ENCODE measurements at regions not wholly inside any gene's neighbourhood (a gene's known extent, or its start where the extent isn't known, plus 50 kb on each side); places are given as distances from the start of the nearest gene placed in this dataset.
A peak's percentile ranks its signal among the peaks of the same experiment; 100 is the strongest.
"Not testable (repeated sequence)": the region's sequence is repeated elsewhere in the genome, so short reads cannot be mapped to it uniquely, and the experiment has no call there.

DNA sequence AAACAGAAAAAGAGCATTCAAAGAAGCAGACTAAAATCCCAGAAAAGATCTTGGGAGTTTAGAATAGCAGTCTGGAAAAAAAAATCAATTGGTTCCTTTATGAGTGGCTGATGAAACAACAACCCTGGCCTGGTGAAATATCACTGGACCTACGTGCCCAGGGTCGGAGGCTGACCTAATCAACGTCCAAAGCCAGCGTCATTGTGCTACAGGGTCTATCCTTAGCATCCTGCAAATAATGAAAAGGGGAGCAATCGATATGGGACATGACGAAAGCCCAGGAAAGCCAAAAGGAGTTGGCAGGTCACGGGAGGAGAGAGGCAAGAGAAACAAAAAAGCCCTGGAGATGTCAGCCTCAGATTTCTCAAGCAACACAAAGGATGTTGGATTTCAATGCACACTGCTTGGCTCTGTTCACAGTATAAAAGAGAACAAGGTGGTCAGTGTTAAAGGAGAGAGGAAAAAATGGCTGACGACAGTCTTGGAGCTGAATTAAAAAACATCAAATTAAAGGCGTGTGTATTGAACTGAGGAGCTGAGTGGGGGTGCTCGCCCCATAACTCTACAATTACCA lies 148.8 kb downstream of the BLID start:
- Histone ChIP-seq H3K27ac (no peak overlapping the region), H3K36me3 (no peaks in the 10 kb centered on the region), H3K4me3 (no peak overlapping the region), H3K27me3 (no peaks in the 10 kb centered on the region), H3K9me3 (no peaks in the 10 kb centered on the region), H3K4me1 (no peaks in the 10 kb centered on the region)
- intact Hi-C loops (cut with DNase I), result no loop called here
- DNase-seq (no peak), ATAC-seq (no peak)
- TF ChIP-seq, protein P1, sequence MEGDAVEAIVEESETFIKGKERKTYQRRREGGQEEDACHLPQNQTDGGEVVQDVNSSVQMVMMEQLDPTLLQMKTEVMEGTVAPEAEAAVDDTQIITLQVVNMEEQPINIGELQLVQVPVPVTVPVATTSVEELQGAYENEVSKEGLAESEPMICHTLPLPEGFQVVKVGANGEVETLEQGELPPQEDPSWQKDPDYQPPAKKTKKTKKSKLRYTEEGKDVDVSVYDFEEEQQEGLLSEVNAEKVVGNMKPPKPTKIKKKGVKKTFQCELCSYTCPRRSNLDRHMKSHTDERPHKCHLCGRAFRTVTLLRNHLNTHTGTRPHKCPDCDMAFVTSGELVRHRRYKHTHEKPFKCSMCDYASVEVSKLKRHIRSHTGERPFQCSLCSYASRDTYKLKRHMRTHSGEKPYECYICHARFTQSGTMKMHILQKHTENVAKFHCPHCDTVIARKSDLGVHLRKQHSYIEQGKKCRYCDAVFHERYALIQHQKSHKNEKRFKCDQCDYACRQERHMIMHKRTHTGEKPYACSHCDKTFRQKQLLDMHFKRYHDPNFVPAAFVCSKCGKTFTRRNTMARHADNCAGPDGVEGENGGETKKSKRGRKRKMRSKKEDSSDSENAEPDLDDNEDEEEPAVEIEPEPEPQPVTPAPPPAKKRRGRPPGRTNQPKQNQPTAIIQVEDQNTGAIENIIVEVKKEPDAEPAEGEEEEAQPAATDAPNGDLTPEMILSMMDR (IDR thresholded peaks at IDR 0.05), result no peak

DNA sequence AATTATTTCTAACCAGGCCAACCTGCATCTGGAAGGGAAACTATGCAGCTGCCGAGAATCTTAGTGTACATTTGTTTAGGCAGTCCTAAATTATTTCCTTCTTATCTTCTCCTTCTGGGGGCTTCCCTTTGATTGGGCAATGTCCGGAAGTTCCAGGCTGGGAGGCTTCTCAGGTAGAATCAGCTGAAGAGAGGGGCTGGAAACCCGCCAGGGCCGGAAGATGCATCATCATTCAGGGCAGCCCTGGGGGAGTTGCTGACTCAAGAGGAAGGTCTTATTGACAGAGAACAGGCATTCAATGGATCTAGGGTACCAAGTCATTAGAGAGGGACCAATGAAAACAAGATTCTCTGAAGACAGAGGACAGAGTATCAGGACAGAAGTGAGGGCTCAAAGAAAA lies 150.7 kb downstream of the BLID start:
- Histone ChIP-seq H3K27ac (no peak overlapping the region), H3K27me3 (no peaks in the 10 kb centered on the region), H3K4me1 (no peaks in the 10 kb centered on the region), H3K36me3 (no peaks in the 10 kb centered on the region), H3K4me3 (no peak overlapping the region), H3K9me3 (no peaks in the 10 kb centered on the region)
- DNase-seq, result no peak
- TF ChIP-seq, protein P1 (IDR thresholded peaks at IDR 0.05), result no peak
- ATAC-seq, result no peak
- intact Hi-C loops (cut with DNase I), result no loop called here

DNA sequence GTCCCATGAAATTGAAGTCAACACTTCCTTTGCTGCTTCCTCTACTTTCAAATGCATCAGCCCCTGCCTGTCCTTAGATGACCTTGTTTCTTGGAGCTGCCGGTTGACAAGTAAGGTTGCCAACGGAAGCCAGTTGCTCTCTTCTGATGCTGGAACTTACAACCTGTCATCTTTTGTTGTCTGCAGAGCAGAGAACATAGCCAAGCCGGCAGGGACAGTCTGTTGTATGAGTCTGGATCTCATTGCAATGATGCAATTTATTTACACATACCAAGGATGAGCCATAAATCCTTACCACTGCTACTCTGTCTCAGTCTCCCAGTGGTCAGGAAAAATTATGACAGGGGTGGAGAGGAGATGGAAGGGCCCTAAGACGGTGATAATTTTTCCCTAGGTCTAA lies 151.4 kb downstream of the BLID start:
- Histone ChIP-seq H3K27ac (no peak overlapping the region), H3K4me3 (no peak overlapping the region), H3K36me3 (no peaks in the 10 kb centered on the region), H3K9me3 (no peaks in the 10 kb centered on the region), H3K27me3 (no peaks in the 10 kb centered on the region), H3K4me1 (no peaks in the 10 kb centered on the region)
- TF ChIP-seq, protein P1 (IDR thresholded peaks at IDR 0.05), result no peak
- DNase-seq (no peak), ATAC-seq (no peak)
- intact Hi-C loops (cut with DNase I), result no loop called here

DNA sequence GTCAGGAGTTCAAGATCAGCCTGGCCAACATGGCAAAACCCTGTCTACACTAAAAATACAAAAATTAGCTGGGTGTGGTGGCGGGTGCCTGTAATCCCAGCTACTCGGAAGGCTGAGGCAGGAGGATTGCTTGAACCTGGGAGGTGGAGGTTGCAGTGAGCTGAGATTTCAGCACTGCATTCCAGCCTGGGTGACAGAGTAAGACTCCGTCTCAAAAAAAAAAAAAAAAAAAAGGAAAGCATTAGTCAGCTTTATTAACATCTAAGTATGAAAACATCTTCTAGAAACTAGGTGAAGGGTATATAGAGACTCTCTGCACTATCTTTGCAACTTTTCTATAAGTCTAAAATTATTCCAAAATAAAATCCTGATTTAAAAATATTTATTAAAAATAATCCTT lies 152.2 kb downstream of the BLID start:
- intact Hi-C loops (cut with DNase I); H3K4me1 ChIP-seq; H3K27me3 ChIP-seq; H3K36me3 ChIP-seq; DNase-seq; ATAC-seq; H3K27ac ChIP-seq; H3K4me3 ChIP-seq; H3K9me3 ChIP-seq: not testable (repeated sequence)

DNA sequence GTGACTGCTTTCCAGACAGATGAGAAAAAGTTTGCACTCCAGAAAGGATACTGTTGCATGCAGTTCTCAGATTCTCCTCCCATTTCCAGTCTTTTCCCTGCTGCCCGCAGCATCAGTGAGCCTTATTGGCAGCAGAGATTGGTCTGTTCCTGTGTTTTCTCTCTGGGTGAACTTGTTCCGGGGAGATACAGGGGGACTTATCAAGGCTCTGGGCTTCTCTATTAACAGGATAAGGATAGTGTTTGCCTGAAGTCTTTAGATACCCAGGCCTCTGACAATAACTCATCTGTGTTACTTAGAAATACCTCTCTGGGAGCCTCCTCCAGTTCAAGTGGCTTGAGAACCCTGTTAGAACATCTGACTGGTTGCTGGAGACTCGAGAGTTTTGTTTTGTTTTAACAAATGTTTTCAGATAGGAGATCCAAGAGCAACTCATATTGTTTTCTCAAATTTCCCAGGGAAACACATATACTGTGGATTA lies 154.7 kb downstream of the BLID start:
- no peak overlapping the region for H3K4me3 ChIP-seq
- no peaks in the 10 kb centered on the region for H3K9me3 ChIP-seq
- no peaks in the 10 kb centered on the region for H3K27me3 ChIP-seq
- no peaks in the 10 kb centered on the region for H3K36me3 ChIP-seq
- DNase-seq, result no peak
- H3K4me1 ChIP-seq, result no peaks in the 10 kb centered on the region
- intact Hi-C loops (cut with DNase I), result no loop called here
- no peak for ATAC-seq
- TF ChIP-seq, protein P1 (IDR thresholded peaks at IDR 0.05), result no peak
- no peak overlapping the region for H3K27ac ChIP-seq

DNA sequence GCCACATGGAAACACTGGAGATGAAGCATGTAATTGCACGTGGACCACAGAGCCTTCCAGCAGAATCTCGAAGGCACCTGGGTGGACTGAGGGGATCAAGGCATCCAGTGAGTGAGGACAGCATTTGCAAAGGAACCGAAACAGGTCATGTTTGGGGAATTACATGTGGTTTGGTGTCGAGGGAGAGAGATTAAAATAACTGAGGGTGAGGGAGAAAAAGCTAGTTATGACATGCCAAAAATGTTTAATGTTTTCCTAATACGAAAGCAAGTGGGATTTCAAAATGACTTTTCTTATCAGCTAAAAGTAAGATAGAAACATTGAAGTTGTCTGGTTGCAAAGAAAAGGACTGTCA lies 157.1 kb downstream of the BLID start:
- Histone ChIP-seq H3K27me3 (no peaks in the 10 kb centered on the region), H3K27ac (no peak overlapping the region), H3K4me1 (no peaks in the 10 kb centered on the region), H3K36me3 (no peaks in the 10 kb centered on the region), H3K4me3 (no peak overlapping the region), H3K9me3 (no peaks in the 10 kb centered on the region)
- ATAC-seq (no peak), DNase-seq (peak in 1 of 4 donors; percentile 4)
- intact Hi-C loops (cut with DNase I), result no loop called here
- TF ChIP-seq, protein P1 (IDR thresholded peaks at IDR 0.05), result no peak
